ENCODE measurements at regions not wholly inside any gene's neighbourhood (a gene's known extent, or its start where the extent isn't known, plus 50 kb on each side); places are given as distances from the start of the nearest gene placed in this dataset.

- no peak for DNase-seq (ENCODE audit: low read depth)
These were observed 816.9 kb upstream of the LUZP2 start for GRCh38 chr11:23679981-23680380.

GRCh38 chr11:23680488-23681230, 816.2 kb upstream of the LUZP2 start:
- DNase-seq (ENCODE audit: low read depth) = no peak

- DNase-seq (ENCODE audit: low read depth) = no peak
These were observed 812.2 kb upstream of the LUZP2 start for GRCh38 chr11:23684701-23685100.

GRCh38 chr11:23687991-23688390, 808.9 kb upstream of the LUZP2 start:
- no peak for DNase-seq (ENCODE audit: low read depth)

GRCh38 chr11:23688411-23688810, 808.4 kb upstream of the LUZP2 start:
- DNase-seq (ENCODE audit: low read depth) = no peak

GRCh38 chr11:23688835-23689234, 808.0 kb upstream of the LUZP2 start:
- DNase-seq (ENCODE audit: low read depth) = no peak

GRCh38 chr11:23696688-23697415, 800.0 kb upstream of the LUZP2 start:
- DNase-seq (ENCODE audit: low read depth) = no peak

- no peak for DNase-seq (ENCODE audit: low read depth)
These were observed 792.7 kb upstream of the LUZP2 start for GRCh38 chr11:23704183-23704582.

- no peak for DNase-seq (ENCODE audit: low read depth)
These were observed 784.9 kb upstream of the LUZP2 start for GRCh38 chr11:23711981-23712380.

- no peak for DNase-seq (ENCODE audit: low read depth)
These were observed 777.8 kb upstream of the LUZP2 start for GRCh38 chr11:23719016-23719415.

- DNase-seq (ENCODE audit: low read depth) = no peak
These were observed 773.0 kb upstream of the LUZP2 start for GRCh38 chr11:23723861-23724260.

GRCh38 chr11:23725752-23726151, 771.1 kb upstream of the LUZP2 start:
- DNase-seq (ENCODE audit: low read depth) = no peak

- DNase-seq (ENCODE audit: low read depth) = no peak
These were observed 769.5 kb upstream of the LUZP2 start for GRCh38 chr11:23727387-23727786.

GRCh38 chr11:23727794-23728193, 769.1 kb upstream of the LUZP2 start:
- DNase-seq (ENCODE audit: low read depth) = no peak

GRCh38 chr11:23729088-23729487, 767.8 kb upstream of the LUZP2 start:
- DNase-seq (ENCODE audit: low read depth) = no peak

- no peak for DNase-seq (ENCODE audit: low read depth)
These were observed 766.4 kb upstream of the LUZP2 start for GRCh38 chr11:23730307-23730998.

GRCh38 chr11:23732026-23732425, 764.8 kb upstream of the LUZP2 start:
- no peak for DNase-seq (ENCODE audit: low read depth)

GRCh38 chr11:23746896-23747295, 750.0 kb upstream of the LUZP2 start:
- no peak for DNase-seq (ENCODE audit: low read depth)

GRCh38 chr11:23749762-23750430, 747.0 kb upstream of the LUZP2 start:
- DNase-seq (ENCODE audit: low read depth) = no peak

- no peak for DNase-seq (ENCODE audit: low read depth)
These were observed 745.6 kb upstream of the LUZP2 start for GRCh38 chr11:23751280-23751679.

- no peak for DNase-seq (ENCODE audit: low read depth)
These were observed 741.8 kb upstream of the LUZP2 start for GRCh38 chr11:23755076-23755475.

- no peak for DNase-seq (ENCODE audit: low read depth)
These were observed 741.1 kb upstream of the LUZP2 start for GRCh38 chr11:23755769-23756168.

GRCh38 chr11:23759489-23759888, 737.4 kb upstream of the LUZP2 start:
- DNase-seq (ENCODE audit: low read depth) = no peak

Measured in fibroblast of the conjunctiva (primary cell).